ENCODE measurements at regions not wholly inside any gene's neighbourhood (a gene's known extent, or its start where the extent isn't known, plus 50 kb on each side); places are given as distances from the start of the nearest gene placed in this dataset.
"Not testable (repeated sequence)": the region's sequence is repeated elsewhere in the genome, so short reads cannot be mapped to it uniquely, and the experiment has no call there.

- no peaks in the 10 kb centered on the region for H3K36me3 ChIP-seq (ENCODE audit: insufficient read depth, low read length, poor library complexity, severe bottlenecking)
- CTCF ChIA-PET, result no interaction called here
- POLR2A ChIA-PET (ENCODE audit: low non-redundant PET), result no interaction called here
- peaks cover 8% of the 10 kb centered on the region for H3K9me3 ChIP-seq (ENCODE audit: low read depth, low read length, poor library complexity, severe bottlenecking)
- no peak for DNase-seq (ENCODE audit: low spot score)
- no peaks in the 10 kb centered on the region for H3K27me3 ChIP-seq (replicated peaks; ENCODE audit: insufficient read depth, low read depth, low read length, poor library complexity)
- TF ChIP-seq EZH2 (IDR thresholded peaks at IDR 0.05; ENCODE audit: borderline replicate concordance, low read depth, low read length, poor library complexity, severe bottlenecking), result no peak
- TF ChIP-seq CTCF (conservative IDR thresholded peaks at IDR 0.05; ENCODE audit: low read depth, low read length), result no peak
- intact Hi-C loops (cut with micrococcal nuclease; ENCODE audit: unreplicated experiment), result no loop called here
- BruUV-seq (replicated peaks), result no TSS peak
- H3K4me1 ChIP-seq (ENCODE audit: insufficient read depth, low read length, poor library complexity, severe bottlenecking), result no peaks in the 10 kb centered on the region
- no peak overlapping the region for H3K27ac ChIP-seq (ENCODE audit: low read depth, low read length, poor library complexity, severe bottlenecking)
- H3K4me3 ChIP-seq (ENCODE audit: low read depth, low read length, poor library complexity, severe bottlenecking), result no peak overlapping the region
Observed at GRCh38 chr12:33182485-33182884, 257.1 kb downstream of the SYT10 start.

DNA sequence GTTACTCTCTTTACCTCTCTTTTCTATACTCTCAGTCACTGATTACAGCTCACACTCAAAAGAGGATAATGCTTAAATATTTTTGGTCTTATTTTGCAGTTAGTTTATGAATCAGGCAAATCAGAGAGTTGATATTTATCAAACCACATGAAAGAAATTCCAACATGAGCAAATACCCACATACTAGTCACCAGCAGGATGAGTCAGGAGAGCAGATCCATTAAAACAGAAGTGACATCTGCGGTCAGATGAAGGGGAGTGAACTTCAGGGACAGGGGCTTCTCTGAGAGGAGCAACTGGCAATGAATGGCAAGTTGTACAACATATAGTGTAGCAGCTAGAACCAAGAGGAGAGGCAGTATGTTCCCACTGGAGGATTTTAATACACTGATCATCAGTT, 258.7 kb downstream of the SYT10 start:
- no TSS peak for BruUV-seq (replicated peaks)
- no peak for TF ChIP-seq EZH2 (IDR thresholded peaks at IDR 0.05; ENCODE audit: borderline replicate concordance, low read depth, low read length, poor library complexity, severe bottlenecking)
- no peak for TF ChIP-seq CTCF (conservative IDR thresholded peaks at IDR 0.05; ENCODE audit: low read depth, low read length)
- ChIA-PET POLR2A (ENCODE audit: low non-redundant PET) (no interaction called here), CTCF (no interaction called here)
- Histone ChIP-seq H3K9me3 (ENCODE audit: low read depth, low read length, poor library complexity, severe bottlenecking) (peaks cover 2% of the 10 kb centered on the region), H3K27ac (ENCODE audit: low read depth, low read length, poor library complexity, severe bottlenecking) (no peak overlapping the region), H3K4me1 (ENCODE audit: insufficient read depth, low read length, poor library complexity, severe bottlenecking) (no peaks in the 10 kb centered on the region), H3K27me3 (replicated peaks; ENCODE audit: insufficient read depth, low read depth, low read length, poor library complexity) (no peaks in the 10 kb centered on the region), H3K4me3 (ENCODE audit: low read depth, low read length, poor library complexity, severe bottlenecking) (no peak overlapping the region), H3K36me3 (ENCODE audit: insufficient read depth, low read length, poor library complexity, severe bottlenecking) (no peaks in the 10 kb centered on the region)
- no peak for DNase-seq (ENCODE audit: low spot score)
- intact Hi-C loops (cut with micrococcal nuclease; ENCODE audit: unreplicated experiment), result no loop called here

GRCh38 chr12:33166260-33166659, 269.7 kb upstream of the PKP2 start:
- H3K9me3 ChIP-seq (ENCODE audit: low read depth, low read length, poor library complexity, severe bottlenecking); intact Hi-C loops (cut with micrococcal nuclease; ENCODE audit: unreplicated experiment); H3K4me3 ChIP-seq (ENCODE audit: low read depth, low read length, poor library complexity, severe bottlenecking); BruUV-seq (replicated peaks); CTCF ChIA-PET; DNase-seq (ENCODE audit: low spot score); H3K36me3 ChIP-seq (ENCODE audit: insufficient read depth, low read length, poor library complexity, severe bottlenecking); H3K4me1 ChIP-seq (ENCODE audit: insufficient read depth, low read length, poor library complexity, severe bottlenecking); POLR2A ChIA-PET (ENCODE audit: low non-redundant PET); H3K27ac ChIP-seq (ENCODE audit: low read depth, low read length, poor library complexity, severe bottlenecking); H3K27me3 ChIP-seq (replicated peaks; ENCODE audit: insufficient read depth, low read depth, low read length, poor library complexity): not testable (repeated sequence)

DNA sequence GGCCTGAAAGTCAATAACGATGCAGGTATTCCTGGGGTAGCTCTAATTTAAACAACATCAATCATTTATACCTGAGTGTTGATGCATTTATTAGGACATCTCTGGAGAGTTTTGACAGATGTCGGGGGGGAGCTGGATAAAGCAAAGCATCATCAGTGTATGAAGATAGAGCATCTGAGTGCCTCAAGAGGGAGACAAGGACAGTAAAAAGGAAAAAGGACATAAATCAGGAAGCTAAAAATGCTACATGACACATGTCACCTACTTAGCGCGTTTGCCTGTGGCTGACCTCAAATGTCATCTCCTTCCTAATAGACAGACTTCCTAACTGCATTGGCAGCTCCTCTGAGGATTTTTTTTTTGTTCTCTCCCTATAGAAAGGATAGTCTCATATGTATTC, 259.5 kb upstream of the PKP2 start:
- Histone ChIP-seq H3K4me1 (ENCODE audit: insufficient read depth, low read length, poor library complexity, severe bottlenecking) (no peaks in the 10 kb centered on the region), H3K9me3 (ENCODE audit: low read depth, low read length, poor library complexity, severe bottlenecking) (peaks cover 3% of the 10 kb centered on the region), H3K27me3 (replicated peaks; ENCODE audit: insufficient read depth, low read depth, low read length, poor library complexity) (no peaks in the 10 kb centered on the region), H3K27ac (ENCODE audit: low read depth, low read length, poor library complexity, severe bottlenecking) (no peak overlapping the region), H3K36me3 (ENCODE audit: insufficient read depth, low read length, poor library complexity, severe bottlenecking) (no peaks in the 10 kb centered on the region), H3K4me3 (ENCODE audit: low read depth, low read length, poor library complexity, severe bottlenecking) (no peak overlapping the region)
- TF ChIP-seq CTCF (conservative IDR thresholded peaks at IDR 0.05; ENCODE audit: low read depth, low read length) (no peak), EZH2 (IDR thresholded peaks at IDR 0.05; ENCODE audit: borderline replicate concordance, low read depth, low read length, poor library complexity, severe bottlenecking) (no peak)
- ChIA-PET CTCF (no interaction called here), POLR2A (ENCODE audit: low non-redundant PET) (no interaction called here)
- intact Hi-C loops (cut with micrococcal nuclease; ENCODE audit: unreplicated experiment), result no loop called here
- DNase-seq (ENCODE audit: low spot score), result no peak
- BruUV-seq (replicated peaks), result no TSS peak

DNA sequence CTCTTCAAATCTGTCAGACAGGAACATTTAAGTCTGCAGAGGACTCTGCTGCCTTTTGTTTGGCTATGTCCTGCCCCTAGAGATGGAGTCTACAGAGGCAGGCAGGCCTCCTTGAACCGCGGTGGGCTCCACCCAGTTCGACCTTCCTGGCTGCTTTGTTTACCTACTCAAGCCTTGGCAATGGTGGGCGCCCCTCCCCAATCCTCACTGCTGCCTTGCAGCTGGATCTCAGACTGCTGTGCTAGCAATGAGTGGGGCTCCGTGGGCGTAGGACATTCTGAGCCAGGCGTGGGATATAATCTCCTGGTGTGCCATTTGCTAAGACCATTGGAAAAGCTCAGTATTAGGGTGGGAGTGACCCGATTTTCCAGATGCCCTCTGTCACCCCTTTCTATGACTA, 250.7 kb upstream of the PKP2 start:
- H3K27me3 ChIP-seq (replicated peaks; ENCODE audit: insufficient read depth, low read depth, low read length, poor library complexity); H3K36me3 ChIP-seq (ENCODE audit: insufficient read depth, low read length, poor library complexity, severe bottlenecking); BruUV-seq (replicated peaks); H3K9me3 ChIP-seq (ENCODE audit: low read depth, low read length, poor library complexity, severe bottlenecking); H3K4me3 ChIP-seq (ENCODE audit: low read depth, low read length, poor library complexity, severe bottlenecking); intact Hi-C loops (cut with micrococcal nuclease; ENCODE audit: unreplicated experiment); CTCF ChIA-PET; DNase-seq (ENCODE audit: low spot score); POLR2A ChIA-PET (ENCODE audit: low non-redundant PET); H3K4me1 ChIP-seq (ENCODE audit: insufficient read depth, low read length, poor library complexity, severe bottlenecking); H3K27ac ChIP-seq (ENCODE audit: low read depth, low read length, poor library complexity, severe bottlenecking): not testable (repeated sequence)

Measured in A673 (cell line).